ENCODE measurements at regions not wholly inside any gene's neighbourhood (a gene's known extent, or its start where the extent isn't known, plus 50 kb on each side); places are given as distances from the start of the nearest gene placed in this dataset.
"Not testable (repeated sequence)": the region's sequence is repeated elsewhere in the genome, so short reads cannot be mapped to it uniquely, and the experiment has no call there.

GRCh38 chr17:34081269-34081668 is 173.8 kb upstream of the CCL2 start:
- TF ChIP-seq EP300 (IDR thresholded peaks at IDR 0.05) (no peak), CTCF (IDR thresholded peaks at IDR 0.05) (no peak), POLR2A (IDR thresholded peaks at IDR 0.05) (no peak)
- no peaks in the 10 kb centered on the region for H3K9me3 ChIP-seq
- no peak for DNase-seq
- H3K36me3 ChIP-seq: no peaks in the 10 kb centered on the region
- 54 to 67% (median 56%) methylated on average over 3 of the region's 3 CpGs for WGBS, 3 donors
- H3K4me3 ChIP-seq: no peak overlapping the region
- no peaks in the 10 kb centered on the region for H3K4me1 ChIP-seq (ENCODE audit: insufficient read depth)
- no peaks in the 10 kb centered on the region for H3K27me3 ChIP-seq
- H3K27ac ChIP-seq: no peak overlapping the region
- intact Hi-C loops (cut with DNase I): no loop called here

GRCh38 chr17:34082404-34082803 is 172.7 kb upstream of the CCL2 start:
- Histone ChIP-seq H3K4me1 (ENCODE audit: insufficient read depth) (no peaks in the 10 kb centered on the region), H3K4me3 (no peak overlapping the region), H3K9me3 (no peaks in the 10 kb centered on the region), H3K27me3 (no peaks in the 10 kb centered on the region), H3K27ac (no peak overlapping the region), H3K36me3 (no peaks in the 10 kb centered on the region)
- no peak for DNase-seq
- WGBS, 3 donors: 49 to 63% (median 59%) methylated on average over 3 of the region's 3 CpGs
- TF ChIP-seq EP300 (IDR thresholded peaks at IDR 0.05) (no peak), CTCF (IDR thresholded peaks at IDR 0.05) (no peak)
- intact Hi-C loops (cut with DNase I): no loop called here

GRCh38 chr17:34089042-34089441 is 166.0 kb upstream of the CCL2 start:
- H3K4me1 ChIP-seq (ENCODE audit: insufficient read depth); intact Hi-C loops (cut with DNase I); H3K27me3 ChIP-seq; H3K4me3 ChIP-seq; H3K36me3 ChIP-seq; H3K9me3 ChIP-seq; DNase-seq; H3K27ac ChIP-seq: not testable (repeated sequence)
- WGBS, 3 donors: 92 to 95% (median 92%) methylated on average over 5 of the region's 5 CpGs

GRCh38 chr17:34090593-34090992 is 164.5 kb upstream of the CCL2 start:
- 87 to 100% (median 100%) methylated on average over 1 of the region's 1 CpG for WGBS, 3 donors
- Histone ChIP-seq H3K4me1 (ENCODE audit: insufficient read depth) (no peaks in the 10 kb centered on the region), H3K36me3 (no peaks in the 10 kb centered on the region), H3K27me3 (no peaks in the 10 kb centered on the region), H3K27ac (no peak overlapping the region), H3K4me3 (no peak overlapping the region), H3K9me3 (no peaks in the 10 kb centered on the region)
- DNase-seq: no peak
- intact Hi-C loops (cut with DNase I): no loop called here
- TF ChIP-seq EP300 (IDR thresholded peaks at IDR 0.05) (no peak), CTCF (IDR thresholded peaks at IDR 0.05) (no peak), POLR2A (IDR thresholded peaks at IDR 0.05) (no peak)

- Histone ChIP-seq H3K9me3 (no peaks in the 10 kb centered on the region), H3K4me1 (ENCODE audit: insufficient read depth) (no peaks in the 10 kb centered on the region), H3K36me3 (no peaks in the 10 kb centered on the region), H3K27ac (no peak overlapping the region), H3K4me3 (no peak overlapping the region), H3K27me3 (no peaks in the 10 kb centered on the region)
- intact Hi-C loops (cut with DNase I): no loop called here
- no peak for TF ChIP-seq POLR2A (IDR thresholded peaks at IDR 0.05)
- 70 to 86% (median 78%) methylated on average over 3 of the region's 3 CpGs for WGBS, 3 donors
- no peak for DNase-seq
These were observed 163.1 kb upstream of the CCL2 start for GRCh38 chr17:34091975-34092374.

- no peaks in the 10 kb centered on the region for H3K4me1 ChIP-seq (ENCODE audit: insufficient read depth)
- no peaks in the 10 kb centered on the region for H3K27me3 ChIP-seq
- no peaks in the 10 kb centered on the region for H3K9me3 ChIP-seq
- 38 to 65% (median 45%) methylated on average over 1 of the region's 1 CpG for WGBS, 3 donors
- no peak for TF ChIP-seq CTCF (IDR thresholded peaks at IDR 0.05)
- TF ChIP-seq POLR2A (IDR thresholded peaks at IDR 0.05): no peak
- no peak for TF ChIP-seq EP300 (IDR thresholded peaks at IDR 0.05)
- DNase-seq: no peak
- H3K36me3 ChIP-seq: no peaks in the 10 kb centered on the region
- intact Hi-C loops (cut with DNase I): no loop called here
- H3K27ac ChIP-seq: no peak overlapping the region
- no peak overlapping the region for H3K4me3 ChIP-seq
These were observed 160.0 kb upstream of the CCL2 start for GRCh38 chr17:34095106-34095505.
